Fibroblast of upper back skin (primary cell): ENCODE measurements at regions not wholly inside any gene's neighbourhood (a gene's known extent, or its start where the extent isn't known, plus 50 kb on each side); places are given as distances from the start of the nearest gene placed in this dataset.

Source experiments
- DNase-seq: peaks from one replicate; pipeline ENCODE4 v3.0.0-alpha.2; 2013

DNA sequence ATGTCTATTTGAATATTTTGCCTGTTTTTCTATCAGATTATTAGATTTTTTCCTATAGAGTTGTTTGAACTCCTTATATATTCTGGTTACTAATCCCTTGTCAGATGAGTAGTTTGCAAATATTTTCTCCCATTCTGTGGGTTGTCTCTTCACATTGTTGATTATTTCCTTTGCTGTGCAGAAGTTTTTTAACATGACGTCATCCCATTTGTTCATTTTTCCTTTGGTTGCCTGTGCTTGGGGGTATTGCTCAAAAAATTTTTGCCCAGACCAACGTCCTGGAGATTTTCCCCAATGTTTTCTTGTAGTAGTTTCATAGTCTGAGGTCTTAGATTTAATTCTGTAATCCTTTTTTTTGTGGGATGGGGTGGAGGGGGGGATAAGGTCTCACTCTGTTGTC is 168.7 kb upstream of the NFIA start:
- peak; percentile 22 for DNase-seq

DNA sequence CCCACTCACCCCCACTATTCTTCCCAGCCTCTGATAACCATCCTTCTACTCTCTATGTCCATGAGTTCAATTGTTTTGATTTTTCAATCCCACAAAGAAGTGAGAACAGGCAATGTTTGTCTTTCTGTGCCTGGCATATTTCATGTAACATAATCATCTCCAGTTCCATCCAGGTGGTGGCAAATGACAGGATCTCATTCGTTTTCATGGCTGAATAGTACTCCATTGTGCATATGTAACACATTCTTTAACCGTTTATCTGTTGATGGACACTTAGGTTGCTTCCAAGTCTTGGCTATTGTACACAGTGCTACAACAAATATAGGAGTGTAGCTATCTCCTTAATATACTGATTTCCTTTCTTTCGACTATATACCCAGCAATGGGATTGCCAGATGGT is 169.3 kb upstream of the NFIA start:
- DNase-seq, result no peak

DNA sequence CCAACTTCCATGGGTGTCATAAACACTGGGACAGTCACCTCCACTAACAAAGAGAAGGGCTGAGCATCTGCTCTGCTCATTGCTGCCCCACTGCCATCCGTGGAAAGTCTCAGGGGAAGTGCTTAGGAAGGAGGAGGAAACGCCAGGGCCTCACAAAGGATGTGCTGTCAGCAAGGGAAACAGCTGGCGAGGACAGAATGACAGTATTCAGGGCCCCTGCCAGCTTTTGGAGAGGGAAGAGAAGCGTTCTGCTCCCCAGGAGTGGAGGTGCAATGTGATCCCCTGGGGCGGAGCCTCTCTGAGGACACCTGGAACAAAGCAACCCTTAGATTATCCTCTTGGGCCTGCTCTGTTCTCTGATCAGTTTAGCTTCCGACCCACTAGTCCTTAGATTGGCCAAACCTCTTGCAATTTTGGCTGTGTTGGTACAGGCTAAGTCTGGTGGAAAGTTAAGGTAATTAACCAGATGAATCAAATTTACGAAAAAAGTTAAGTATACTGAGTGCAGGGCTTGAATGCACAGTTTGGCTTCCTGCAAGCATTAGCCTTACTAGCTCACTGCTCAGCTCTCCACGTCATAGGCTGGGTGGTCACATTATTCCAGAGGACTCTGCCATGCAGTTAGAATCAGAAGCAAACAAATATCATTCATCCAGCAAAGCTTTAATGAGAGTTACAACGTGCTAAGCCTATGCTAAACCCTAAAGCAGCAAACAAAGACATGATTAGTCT is 170.2 kb upstream of the NFIA start:
- no peak for DNase-seq

DNA sequence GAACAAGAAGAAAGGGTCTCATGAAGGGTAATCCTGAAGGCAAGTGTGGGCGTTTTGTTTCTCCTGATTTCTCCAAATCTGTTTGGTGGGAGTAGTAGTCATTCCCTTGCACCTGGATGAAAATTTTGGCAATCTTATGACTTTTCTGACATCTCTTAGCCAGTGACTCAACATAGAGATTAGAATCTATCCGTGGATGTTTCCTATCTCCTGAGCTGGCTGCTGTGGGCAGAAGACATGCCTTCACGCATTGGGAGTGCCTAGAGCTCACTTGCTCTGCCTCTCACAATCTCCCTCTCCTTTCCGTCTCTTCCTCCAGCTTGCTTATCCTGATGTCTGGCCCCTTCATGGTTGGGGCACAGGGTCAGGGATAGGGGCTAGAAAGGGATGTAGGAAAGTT is 174.2 kb upstream of the NFIA start:
- no peak for DNase-seq

DNA sequence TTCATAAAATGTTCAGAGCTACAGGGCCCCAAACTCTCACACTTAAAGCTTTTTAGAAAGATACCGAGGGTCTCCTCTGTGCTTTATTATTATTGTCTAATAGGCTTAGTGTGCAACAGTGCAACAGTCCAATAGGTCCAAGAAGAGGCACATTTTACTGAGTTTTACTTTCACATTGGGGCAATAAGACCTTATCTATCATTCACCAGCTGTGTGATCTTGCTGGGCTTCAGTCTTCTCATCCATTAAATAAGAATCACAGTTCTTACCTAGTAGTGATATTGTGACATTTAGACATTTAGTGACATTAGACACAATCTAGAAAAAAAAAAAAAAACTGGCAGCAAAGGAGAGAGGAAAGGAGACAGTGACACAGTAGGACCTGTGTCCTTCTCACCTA is 175.8 kb upstream of the NFIA start:
- DNase-seq, result no peak

DNA sequence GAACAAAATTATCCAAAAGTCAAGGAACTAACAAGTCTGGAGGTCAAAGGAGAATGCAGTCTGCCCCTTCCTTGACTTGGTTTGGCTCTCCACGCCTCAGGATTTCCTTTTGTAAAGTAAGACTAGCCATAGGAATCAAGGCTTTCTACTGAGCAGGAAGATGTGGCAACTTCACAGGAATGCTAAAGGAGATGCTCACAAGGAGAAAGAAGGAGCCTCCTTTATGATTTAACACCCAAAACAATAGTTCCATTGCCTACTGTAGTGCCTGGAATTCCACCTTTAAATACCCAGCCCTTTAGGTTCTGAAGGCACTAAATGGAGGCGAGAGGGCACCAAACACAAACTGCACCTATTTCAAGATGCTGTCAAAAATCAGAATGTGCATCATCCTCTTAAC is 176.3 kb upstream of the NFIA start:
- no peak for DNase-seq

DNA sequence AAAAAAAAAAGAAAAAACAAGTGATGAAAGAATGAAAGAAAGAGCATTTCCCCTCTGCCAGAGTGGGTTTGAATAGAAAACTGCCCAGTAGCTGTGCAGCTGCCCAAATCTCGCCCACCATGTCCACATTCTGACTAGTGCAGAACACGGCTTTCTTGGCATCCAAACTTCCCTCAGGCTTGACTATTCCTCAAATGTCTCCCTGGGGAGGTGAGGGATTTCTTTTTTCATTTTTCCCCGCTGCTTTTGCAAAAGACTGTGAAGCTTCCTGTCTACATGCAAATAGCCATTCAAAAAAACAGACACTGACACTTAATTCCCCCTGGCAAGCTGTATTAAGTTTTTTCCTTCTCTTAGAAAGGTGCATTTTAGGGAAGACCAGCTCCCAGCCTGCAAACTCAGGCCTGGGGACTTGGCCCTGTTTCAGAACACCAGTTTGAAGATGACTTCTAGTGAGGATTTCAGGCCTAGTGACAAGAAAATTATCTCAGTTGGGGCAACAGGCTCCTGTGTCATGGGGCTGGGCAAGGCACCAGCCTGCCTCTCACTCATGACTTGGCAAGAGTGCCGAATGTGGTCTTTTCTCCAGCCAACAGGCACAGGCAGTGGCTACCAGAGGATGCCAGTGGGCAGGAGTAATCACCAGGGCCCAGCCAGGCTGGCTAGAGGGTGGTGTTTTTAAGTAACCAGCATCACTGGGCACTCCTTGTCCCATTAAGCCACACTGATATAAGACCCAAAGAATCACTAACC is 178.1 kb upstream of the NFIA start:
- peak; percentile 53 for DNase-seq

DNA sequence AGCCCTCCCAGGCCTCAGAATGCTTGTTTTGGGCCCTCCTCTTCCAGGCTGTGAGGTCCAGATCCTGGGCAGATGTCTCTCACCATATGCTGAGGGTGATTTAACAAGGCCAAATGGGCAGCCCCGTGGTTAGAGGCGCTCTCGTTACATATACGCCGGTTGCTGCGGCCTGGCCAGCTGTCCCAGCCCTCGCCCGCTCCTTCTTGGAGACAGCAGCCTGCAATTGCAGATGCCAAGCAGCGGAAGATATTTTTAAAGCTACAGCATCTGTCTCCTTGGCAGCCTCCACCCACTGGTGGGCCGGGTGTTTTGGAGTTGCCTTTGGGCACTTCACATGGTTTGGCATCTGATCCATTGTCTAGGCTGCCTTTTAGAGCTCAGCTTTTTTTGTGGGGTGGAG is 178.8 kb upstream of the NFIA start:
- no peak for DNase-seq

DNA sequence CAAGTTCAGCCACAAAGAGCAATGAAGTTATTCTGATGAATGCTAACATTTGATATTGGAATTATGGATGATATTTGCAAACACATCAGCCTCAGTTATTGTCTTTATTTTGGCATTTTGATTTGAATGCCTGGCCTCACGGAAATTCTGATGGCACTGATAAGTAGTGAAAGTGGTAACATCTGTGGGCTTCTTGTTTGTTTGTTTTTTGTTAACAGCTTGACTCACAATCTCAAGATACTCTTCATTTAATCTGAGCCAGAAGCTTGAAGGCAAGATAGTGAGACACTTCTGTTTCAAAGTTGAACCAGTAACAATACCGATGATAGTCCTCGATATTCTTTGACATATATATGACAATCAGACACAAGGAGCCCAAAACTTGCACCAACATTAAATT is 182.9 kb upstream of the NFIA start:
- no peak for DNase-seq

DNA sequence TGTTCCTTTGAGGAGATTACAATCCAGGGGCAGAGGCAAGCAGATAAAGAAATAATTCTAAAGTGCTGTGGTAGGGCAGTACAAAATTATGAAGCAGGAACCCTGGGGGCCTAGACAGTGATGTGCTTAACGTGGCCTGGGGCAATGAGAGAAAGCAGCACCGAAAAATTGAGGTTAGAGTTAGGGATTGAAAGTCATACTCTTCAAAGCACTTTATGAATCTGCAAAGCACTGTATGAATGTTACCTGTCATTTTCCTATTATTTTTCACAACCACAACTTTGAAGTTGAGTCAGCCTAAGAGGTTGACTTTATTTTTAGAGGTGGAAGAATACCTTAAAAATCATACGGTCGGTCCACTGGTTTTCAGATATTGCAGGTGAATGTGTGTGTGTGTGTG is 183.4 kb upstream of the NFIA start:
- DNase-seq, result no peak

DNA sequence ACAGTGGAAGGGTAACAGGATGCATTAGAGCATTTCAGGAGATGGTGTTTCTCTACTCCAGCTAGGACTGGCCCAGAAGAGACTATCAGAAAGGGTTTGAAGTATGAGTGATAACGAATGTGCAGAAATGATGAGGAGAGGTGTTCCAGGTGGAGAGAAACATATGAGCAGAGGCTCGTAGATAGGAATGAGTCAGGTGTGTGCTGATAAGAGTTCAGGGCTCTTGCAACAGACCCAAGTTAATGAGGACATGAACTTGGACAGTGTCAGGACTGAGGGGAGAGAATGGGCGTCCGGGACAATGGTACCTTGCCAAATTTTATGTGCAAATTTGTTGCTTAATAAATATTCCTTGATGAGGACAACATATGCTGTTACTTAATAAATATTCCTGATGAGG is 183.9 kb upstream of the NFIA start:
- no peak for DNase-seq

DNA sequence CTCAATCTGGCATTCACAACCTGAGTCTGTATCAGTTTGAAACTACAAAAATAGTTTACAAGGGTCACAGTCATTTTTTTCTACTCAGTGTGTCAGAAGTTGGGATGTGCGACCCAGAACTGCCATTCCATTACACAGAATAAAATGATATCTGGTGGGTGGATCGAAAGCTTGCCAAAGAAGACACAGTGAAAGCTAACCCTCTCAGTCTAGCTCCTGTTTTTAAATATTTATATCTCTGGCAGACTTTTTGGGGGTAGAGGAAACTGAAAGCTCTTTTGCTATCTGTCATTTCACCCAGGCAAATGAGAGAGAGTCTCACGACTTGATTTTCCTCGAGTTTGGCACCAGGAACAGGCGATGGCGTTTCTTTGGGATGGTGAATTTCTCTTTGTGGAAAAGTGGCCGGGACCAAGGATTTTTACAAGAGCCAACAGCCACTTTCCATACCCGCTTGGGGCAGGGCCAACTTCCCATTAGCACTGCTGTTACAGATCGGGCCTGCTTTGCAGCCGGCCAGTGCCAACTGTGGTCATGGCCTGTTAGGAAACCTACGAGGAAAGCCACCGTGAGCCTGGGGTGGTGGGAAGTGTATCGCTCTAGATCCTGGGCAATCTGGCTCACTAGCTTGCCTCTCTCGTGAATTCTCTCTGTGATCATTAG is 185.5 kb upstream of the NFIA start:
- DNase-seq, result no peak

DNA sequence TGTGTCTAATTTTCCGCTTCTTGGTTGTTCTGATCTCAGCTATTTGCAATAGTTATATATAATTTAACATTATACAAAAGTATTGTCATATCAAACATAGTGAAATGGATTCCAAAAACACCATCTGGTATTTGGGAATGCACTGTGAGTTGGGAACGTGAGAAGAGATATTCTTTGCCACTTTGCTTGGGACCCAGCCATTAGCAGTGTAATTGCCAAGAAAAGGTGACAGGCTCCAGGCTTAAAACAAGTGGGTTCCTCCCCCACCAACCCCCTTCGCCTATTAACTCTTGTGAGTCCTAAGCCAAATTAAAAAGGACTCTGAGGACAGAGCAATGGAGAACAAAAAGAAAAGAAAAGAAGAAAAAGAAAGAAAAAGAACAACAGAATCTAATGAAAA is 186.7 kb upstream of the NFIA start:
- DNase-seq, result no peak

DNA sequence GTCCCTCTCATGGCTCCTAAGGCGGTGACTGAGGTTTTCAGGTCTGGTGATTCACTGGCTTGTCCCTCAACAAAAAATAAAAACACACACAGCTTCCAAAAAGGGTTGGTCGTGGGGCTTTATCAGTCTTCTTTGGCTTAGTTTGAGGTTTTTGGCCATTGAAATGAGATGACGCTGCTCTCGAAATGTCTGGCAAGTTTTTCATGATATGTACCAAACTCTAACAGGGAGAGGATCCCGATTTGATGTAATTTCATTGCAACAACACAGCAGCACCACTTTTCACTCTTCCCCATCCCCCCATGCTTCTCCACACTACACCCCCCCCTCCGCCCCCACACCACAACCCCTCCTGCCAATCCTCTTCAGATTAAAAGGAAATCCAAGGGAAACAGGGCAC is 187.1 kb upstream of the NFIA start:
- no peak for DNase-seq

DNA sequence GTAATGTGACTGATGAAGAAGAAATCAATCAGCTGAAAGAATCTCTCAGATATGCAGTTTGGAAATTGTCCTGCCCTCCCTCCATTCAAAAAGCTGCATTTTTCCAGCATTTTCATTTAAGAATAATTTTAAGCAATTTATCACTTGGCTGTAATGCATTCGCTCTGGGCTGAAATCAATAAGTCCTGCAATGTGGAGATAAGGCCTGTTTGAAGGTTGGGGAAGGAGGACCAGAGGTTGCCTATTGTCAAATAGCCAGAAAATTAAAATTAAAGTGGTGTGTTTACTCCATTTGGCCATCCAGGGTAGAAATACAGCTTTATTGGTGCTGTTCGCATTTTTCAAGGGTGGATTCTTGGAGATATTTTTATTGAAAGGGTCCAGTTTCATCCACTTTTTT is 187.6 kb upstream of the NFIA start:
- no peak for DNase-seq

DNA sequence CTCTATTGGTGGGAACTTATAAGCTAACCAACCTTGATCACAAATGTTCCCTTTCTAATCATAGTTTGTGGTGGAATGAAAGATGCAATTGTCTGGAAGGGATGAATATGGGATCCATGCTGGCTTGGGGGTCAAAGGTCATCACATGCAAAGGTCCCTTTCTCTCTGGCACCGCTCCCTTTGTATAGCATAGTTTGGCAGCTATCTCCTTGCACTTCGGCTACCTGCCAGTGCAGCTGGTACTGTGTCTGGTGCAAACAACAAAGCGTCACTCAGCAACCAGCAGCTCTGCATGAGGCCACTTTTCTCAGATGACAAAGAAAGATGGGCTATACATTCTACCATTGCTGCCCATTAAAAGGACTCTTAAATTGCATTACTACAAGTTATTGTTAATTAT is 188.2 kb upstream of the NFIA start:
- DNase-seq, result no peak

DNA sequence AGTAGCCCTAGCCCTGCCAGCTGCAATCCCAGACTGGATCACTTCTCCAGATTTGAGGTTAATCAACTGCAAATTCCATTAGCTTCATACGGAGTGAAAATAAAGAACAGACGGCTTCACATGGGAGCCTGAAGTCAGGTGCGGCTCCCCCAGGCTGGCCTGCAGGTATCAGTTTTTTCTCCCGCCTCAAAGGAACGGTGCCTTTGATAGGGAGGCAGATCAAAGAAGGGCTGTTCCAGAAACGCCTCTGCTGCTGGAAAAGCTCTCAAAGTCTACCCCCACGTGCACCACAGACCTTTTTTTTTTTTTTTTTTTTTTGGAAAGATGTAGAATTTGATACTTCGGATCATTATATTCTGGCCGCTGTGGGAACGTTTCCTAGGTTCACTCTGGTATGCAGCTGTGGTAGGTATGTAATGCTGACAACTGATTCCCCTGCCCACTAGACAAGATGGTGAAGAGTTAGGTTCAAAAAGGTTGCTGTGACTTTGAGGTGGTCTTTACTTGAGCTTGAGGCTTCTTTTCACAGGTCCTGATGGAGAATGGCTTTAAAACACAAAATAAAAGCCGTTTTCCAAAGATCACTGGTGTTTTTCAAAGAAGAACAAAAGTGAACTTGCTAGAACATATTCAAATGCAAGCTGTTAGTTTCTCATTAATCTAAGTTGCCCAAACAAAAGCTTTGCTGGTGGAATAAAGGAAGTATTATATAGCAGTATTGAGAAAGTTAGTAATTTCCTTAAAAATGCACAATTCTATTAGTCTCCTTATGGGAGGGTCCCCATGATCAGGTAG is 189.0 kb upstream of the NFIA start:
- no peak for DNase-seq

DNA sequence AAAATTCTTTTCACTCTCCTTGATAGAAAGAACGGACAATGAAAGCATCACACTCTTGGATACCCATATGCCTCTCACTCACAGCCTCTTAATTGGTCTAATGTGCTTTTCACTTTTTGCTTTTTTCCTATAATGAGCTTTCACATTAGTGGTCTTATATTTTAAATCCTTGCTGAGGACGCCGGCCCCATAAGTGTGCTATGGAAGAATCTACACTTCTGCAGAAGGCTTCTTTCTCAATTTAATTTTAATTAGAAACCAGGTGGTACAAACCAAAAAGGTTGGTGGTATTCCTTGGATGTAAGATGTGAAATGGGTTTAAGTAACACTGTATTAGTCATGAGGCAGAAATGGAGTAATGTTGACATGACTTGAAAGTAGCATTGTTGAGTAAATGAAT is 190.6 kb upstream of the NFIA start:
- no peak for DNase-seq

DNA sequence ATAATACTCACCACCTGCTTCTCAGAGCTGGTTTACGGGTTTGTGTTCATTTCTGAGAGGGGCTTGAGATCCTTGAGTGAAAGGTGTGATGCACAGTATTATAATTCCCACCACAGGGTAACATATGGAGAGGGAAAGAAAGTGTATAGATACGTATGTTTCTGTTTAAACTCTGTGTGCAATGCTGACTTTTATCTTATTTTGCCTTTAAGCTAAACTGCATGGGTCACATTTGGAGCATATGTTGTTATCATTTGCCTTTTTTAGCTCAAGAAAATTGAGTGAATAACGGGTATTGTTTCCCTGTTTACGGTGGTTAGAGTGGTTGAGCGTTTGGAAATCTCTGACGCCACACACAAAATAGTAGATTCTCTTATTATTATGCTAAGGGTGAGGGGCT is 191.1 kb upstream of the NFIA start:
- DNase-seq, result no peak

DNA sequence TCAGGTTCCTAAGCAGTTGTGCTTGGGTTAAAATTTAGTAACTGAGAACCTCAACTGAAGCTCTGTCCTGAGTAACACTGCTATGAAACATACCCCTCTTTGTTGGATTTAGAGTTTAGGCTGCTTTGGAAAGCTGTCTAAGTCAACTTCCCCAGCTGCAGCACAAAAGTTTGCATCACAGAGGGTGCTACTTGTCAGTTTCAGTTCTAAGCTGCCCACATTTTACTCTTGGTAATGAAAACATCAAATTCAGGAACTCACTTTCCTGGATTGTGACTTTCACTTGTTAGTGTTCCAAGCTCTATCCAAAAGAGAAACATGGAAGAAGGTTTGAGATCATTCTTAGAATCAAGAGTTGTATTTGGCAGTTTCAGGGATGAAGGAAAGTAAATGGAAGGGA is 191.7 kb upstream of the NFIA start:
- DNase-seq, result no peak

DNA sequence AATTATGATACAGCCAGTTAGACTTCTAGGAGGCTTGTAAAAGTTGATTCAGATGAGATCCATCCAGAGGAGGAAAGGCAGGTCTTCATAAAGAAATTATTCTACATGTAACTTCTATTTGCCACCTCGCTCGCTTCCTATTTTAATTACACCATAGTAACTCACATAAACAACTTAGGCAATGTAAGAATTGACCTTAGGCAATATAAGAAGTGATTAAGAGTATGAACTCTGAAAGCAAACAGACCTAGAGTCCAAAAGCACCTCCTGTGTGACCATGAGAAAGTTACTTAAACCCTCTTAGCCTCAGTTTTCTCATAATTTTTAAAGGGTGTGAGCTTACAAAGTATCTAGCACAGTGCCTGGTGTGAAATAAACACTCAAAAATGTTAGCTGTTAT is 192.7 kb upstream of the NFIA start:
- DNase-seq, result no peak

DNA sequence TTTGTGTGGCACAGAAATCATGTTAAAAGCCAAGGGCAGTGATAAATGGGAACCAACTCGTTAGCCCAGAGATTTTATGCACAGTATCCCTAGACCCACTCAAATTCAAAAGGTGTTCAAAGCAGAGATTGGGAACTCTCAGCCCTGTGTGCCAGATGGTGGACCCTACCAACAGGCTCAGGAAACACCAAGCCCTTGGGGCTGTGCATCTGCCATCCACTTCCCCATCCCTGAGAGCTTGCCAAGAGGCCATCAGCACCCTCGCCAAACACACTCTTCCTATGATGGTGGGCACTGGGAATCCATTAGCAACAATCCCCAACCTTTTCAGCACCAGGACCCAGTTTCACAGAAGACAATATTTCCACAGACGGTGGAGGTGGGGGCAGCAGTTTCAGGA is 194.2 kb upstream of the NFIA start:
- DNase-seq, result no peak

DNA sequence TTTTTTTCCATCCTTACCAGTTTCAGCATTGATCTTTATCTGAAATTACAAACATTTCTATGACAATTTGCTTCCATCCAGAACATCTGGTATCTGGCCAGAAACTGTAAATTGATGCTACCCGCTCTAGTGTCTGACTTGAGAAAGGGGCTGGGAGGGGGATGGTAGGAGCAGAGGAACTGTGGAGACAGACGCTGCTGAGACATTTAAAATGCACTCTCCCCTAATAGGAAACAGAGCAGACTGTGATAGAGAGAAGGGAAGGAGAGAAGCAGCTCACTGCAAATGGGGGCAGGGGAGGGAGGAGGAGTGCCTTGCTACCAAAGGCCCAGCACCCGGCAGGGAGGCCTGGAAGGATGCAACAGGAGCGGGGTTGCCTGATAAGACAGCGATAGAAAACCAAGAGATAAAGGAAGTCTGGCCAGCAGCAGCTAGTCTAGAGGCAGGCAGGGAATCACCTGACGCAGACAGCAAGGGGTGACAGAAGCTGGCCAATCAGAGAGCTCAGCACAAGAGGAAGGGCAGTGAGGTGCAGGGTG is 195.5 kb upstream of the NFIA start:
- peak; percentile 11 for DNase-seq
